ENCODE measurements at regions not wholly inside any gene's neighbourhood (a gene's known extent, or its start where the extent isn't known, plus 50 kb on each side); places are given as distances from the start of the nearest gene placed in this dataset.

DNA sequence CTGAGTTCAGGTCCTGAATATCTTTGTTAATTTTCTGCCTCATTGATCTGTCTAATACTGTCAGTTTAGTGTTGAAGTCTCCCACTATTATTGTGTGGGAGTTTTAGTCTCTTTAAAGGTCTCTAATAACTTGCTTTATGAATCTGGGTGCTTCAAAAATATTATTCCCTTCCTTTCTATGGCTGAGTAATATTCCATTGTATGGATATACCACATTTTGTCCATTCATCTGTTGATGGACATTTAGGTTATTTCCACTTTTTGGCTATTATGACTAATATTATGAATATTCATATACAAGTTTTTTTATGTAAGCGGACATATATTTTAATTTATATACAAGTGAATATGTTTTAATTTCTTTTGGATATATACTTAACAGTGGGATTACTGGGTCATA is 82.7 kb downstream of the SDR9C7 start:
- TF ChIP-seq POLR2A (IDR thresholded peaks at IDR 0.05) (no peak), CTCF (IDR thresholded peaks at IDR 0.05) (no peak)

Data from Peyer's patch (tissue), 4 donors.